G401.6 (cell line): ENCODE measurements at regions not wholly inside any gene's neighbourhood (a gene's known extent, or its start where the extent isn't known, plus 50 kb on each side); places are given as distances from the start of the nearest gene placed in this dataset.

Source experiments
- FAIRE-seq: peaks from 2 replicates; lab custom pipeline; 2012; peaks lifted over from hg19 to GRCh38; lab: Jason Lieb, UNC

DNA sequence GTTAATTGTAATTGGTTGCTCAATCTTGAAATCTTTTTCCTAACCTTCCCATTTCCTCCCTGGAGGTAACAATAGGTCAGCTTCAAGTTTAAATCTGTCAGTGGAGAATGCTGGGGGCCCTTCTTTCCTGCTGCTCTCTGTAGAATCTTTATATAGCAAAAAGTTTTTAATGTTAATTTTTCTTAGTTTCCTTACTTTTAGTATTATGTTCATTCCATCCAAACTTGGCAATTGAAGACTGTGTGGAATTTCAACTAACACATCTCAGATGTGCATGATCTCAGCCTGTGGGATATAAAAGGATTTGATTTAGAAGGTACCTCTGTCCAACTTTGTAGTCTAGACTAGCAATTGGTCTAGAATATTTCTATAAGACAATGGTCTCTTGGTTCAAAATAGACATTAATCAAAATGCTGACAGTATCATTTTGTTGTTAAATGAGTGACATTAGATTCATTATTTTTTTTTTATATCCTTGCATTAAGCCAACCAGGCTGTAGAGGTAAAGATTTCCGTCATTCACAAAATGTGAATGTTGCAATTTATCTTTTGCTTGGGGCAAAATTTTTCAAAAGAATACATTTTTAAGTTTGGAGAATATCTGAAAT is 100.4 kb upstream of the SEMA3A start:
- no peak for FAIRE-seq

GRCh38 chr7:84294391-84294790 is 99.8 kb upstream of the SEMA3A start:
- FAIRE-seq = no peak

DNA sequence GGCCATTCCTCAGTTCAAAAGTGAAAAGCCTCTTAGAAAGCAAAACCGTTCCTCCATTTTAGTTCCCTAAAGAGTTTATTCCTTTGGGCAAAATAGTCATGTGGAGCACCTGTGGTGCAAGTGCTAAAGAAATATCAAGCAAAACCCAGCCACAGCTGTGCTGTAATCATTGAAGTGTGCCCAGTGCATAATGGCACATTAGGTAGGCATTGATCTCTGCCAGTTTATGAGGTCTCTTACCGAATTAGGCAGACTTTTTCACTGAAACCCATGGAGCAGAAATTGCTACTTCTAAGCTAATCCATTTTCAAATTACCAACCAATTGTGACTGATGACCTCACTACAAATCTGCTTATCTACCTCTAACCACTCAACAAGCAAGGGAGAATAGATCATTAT is 97.2 kb upstream of the SEMA3A start:
- no peak for FAIRE-seq

GRCh38 chr7:84283798-84284197 is 89.2 kb upstream of the SEMA3A start:
- peak; percentile 79 for FAIRE-seq

GRCh38 chr7:84281518-84281917 is 86.9 kb upstream of the SEMA3A start:
- no peak for FAIRE-seq

DNA sequence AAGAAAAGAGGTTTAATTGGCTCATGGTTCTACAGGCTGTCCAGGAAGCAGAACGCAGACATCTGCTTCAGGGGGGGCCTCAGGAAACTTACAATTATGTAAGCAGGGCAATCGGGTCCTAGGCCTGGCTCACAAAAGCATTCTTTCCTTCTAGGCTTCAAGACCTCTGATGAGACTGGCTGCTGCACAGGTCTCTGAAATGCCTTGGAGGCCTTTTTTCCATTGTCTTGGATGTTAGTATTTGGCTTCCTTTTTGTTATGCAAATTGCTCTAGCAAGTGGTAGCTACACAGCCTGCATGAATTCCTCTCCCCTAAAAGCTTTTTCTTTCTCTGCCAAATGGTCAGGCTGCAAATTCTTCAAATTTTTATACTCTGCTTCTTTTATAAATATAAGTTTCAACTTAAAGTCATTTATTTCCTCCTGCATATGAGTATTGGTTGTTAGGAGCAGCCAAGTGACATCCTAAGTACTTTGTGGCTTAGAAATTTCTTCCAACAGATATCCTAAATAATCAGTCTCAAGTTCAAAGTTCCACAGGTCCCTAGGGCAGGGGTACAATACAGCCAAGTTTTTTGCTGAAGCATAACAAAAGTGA is 83.1 kb upstream of the SEMA3A start:
- FAIRE-seq = no peak

GRCh38 chr7:84274029-84274638 is 79.5 kb upstream of the SEMA3A start:
- no peak for FAIRE-seq

GRCh38 chr7:84271543-84271942 is 77.0 kb upstream of the SEMA3A start:
- no peak for FAIRE-seq

DNA sequence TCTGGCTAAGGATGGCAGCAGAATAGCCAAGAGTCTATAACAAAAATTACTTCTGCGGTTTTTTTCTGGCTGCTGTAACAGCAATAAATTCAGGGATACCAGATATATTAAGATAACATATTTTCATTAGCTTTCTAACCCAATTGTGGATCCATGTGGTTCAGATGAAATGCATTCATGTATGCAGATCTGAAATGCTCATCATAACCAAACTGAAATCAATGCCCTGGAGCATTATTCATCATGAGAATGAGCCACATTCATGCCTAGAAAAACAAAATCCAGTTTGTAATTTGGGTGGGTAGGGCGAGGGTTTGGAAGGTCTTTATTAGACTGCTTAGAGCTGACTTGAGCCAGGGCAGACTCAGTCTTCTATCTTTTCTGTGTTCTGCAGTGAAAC is 69.8 kb upstream of the SEMA3A start:
- no peak for FAIRE-seq

- FAIRE-seq = no peak
Measured at GRCh38 chr7:84263106-84263505, 68.5 kb upstream of the SEMA3A start.

- no peak for FAIRE-seq
Measured at GRCh38 chr7:84261509-84261908, 66.9 kb upstream of the SEMA3A start.

DNA sequence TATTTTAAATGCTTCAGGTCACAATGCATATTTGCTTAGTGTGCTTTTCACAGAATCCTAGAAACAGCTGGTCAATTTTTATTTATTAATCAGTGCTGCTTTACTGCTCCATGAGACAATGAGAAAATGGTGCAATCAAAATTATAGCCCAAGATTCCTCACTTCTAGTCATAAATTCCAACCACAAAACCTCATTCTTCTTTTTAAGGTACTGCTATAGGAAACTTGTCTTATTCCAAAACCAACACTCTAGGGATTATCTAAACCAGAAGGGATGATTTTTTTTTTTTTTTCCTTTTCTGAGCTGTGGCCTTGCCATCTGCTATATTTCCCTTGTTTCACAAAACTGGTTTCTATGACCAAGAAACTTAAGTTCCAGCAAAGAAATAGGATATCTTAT is 64.0 kb upstream of the SEMA3A start:
- no peak for FAIRE-seq

DNA sequence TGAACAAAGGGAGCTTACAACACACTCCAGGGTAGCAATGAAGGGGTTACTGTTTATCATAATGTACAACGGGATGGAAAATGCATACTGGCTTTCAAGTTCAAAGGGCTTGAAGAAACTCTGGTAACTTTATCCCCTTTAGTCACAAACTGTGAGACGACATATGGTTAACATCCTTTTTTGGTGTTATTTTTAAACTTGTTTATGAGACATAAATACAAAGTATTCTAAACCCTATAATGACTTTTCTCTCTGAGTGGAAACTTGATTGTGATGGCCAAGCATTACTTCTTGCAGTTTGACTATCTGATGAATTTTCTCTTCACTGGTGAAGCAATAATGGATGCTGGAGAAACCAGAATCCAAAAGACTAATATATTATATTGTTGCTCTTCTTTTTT is 62.0 kb upstream of the SEMA3A start:
- FAIRE-seq = no peak

GRCh38 chr7:84251277-84251781 is 56.7 kb upstream of the SEMA3A start:
- FAIRE-seq = no peak

DNA sequence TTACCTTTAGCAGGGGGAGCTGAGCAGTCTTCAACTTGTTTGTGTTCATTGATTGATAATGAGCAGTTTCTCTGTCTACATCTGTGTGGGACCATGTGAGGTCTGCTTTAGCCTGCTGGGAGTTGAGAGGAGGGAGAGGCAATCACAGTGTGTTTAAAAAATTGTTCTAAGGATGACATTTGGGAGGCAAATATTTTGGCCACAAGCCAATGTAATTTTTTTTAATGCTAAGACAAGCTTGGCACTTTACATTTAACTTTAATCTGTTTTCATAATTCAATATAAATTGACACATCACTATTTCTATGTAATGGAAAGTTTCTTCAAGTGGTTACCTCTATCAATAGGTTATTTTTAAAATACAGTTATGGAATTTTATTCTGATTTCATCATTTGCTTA is 55.9 kb upstream of the SEMA3A start:
- no peak for FAIRE-seq

DNA sequence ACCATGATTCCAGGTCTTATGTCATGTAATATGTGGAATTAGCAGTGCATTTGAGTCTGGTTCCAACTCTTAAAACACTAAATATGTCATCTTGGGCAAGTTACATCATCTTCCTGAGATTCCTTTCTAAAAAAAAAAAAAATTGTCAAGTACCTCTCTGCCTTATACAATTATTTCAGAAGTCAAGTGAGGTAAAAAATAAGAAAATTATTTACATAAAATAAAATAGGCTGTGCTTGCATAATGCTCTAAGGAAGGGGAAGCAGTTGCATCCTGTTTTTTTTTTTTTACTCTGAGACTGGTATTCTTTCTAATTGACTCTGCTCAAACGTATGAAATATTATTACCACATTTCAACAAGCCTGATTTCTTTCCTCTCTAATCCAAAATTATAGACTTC is 55.1 kb upstream of the SEMA3A start:
- no peak for FAIRE-seq

DNA sequence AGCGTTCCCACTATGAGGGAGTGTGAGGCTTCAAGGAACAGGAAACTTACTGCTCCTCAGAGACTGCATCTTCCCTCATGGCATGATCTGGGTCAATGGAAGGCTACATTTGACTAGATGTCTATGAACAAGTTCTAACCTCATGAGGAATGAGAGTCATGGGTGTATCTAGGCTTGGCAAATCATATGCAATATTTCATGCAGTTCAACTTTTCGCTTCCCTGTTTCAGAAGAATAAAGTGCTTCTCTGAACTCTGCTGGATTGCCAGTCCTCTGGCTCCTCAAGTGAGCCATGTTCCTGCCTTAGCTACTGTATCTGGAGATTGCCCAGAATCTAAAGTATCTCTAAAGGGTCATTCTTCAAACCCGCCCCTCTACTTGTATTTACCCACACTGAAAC is 54.3 kb upstream of the SEMA3A start:
- no peak for FAIRE-seq

GRCh38 chr7:84248267-84248666 is 53.7 kb upstream of the SEMA3A start:
- no peak for FAIRE-seq

DNA sequence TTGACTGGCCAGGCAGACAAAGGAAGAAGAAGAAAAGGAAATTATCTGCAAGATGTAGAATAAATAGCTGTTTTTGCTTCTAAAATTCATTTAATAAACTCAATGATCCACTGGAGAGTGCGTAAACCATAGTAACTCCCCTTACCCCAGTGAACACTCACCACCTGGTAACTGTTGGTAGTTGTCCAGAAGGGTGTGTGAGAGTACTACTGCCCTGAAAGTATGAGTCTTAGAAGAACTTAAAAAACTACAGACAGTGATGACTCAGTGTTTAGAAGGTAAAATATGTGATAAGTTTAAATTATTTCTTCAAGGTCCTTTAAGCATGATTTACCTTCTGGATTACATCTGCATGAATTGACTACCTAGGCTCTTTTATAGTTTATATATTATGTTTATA is 53.0 kb upstream of the SEMA3A start:
- FAIRE-seq = no peak

- no peak for FAIRE-seq
Measured at GRCh38 chr7:84245835-84246234, 51.2 kb upstream of the SEMA3A start.
